SK-N-SH treated with all-trans-retinoic acid at 6 μM for 48 hours (cell line): ENCODE measurements at regions not wholly inside any gene's neighbourhood (a gene's known extent, or its start where the extent isn't known, plus 50 kb on each side); places are given as distances from the start of the nearest gene placed in this dataset.

Source experiments
- ARNTL ChIP-seq: fragments of 450-650 bp; formaldehyde crosslinking; IDR thresholded peaks from 2 replicates; pipeline ENCODE4 v1.5.0; 2020; ENCODE audit warnings: low read depth, mild to moderate bottlenecking, moderate library complexity, borderline replicate concordance
- PPARA ChIP-seq: fragments of 250-450 bp; sonication (Bioruptor Pico); IDR thresholded peaks from 2 replicates; pipeline ENCODE4 v1.5.0; 2020; ENCODE audit warnings: mild to moderate bottlenecking, borderline replicate concordance
- RARB ChIP-seq: fragments of 250-450 bp; sonication (Bioruptor Pico); IDR thresholded peaks from 2 replicates; pipeline ENCODE4 v1.8.0; 2021; ENCODE audit warnings: mild to moderate bottlenecking, moderate library complexity
- SNAI2 ChIP-seq: fragments of 250-450 bp; sonication (Bioruptor Pico); IDR thresholded peaks from 2 replicates; pipeline ENCODE4 v1.5.0; 2020; ENCODE audit warnings: mild to moderate bottlenecking, moderate library complexity
- ZFP30 ChIP-seq: fragments of 450-650 bp; formaldehyde crosslinking; IDR thresholded peaks from 2 replicates; pipeline ENCODE4 v1.5.0; 2022; ENCODE audit warnings: mild to moderate bottlenecking, moderate library complexity
- ZNF8 ChIP-seq: fragments of 450-650 bp; formaldehyde crosslinking; IDR thresholded peaks from 2 replicates; pipeline ENCODE4 v1.5.0; 2020; ENCODE audit warnings: mild to moderate bottlenecking, moderate library complexity
- TF ChIP-seq, protein P1 (sequence below): fragments of 250-450 bp; sonication (Bioruptor Pico); IDR thresholded peaks from 2 replicates; pipeline ENCODE4 v1.8.0; 2021; ENCODE audit warnings: low read depth, mild to moderate bottlenecking, moderate library complexity, borderline replicate concordance
- TF ChIP-seq, protein P2 (sequence below): fragments of 250-450 bp; sonication (Bioruptor Pico); IDR thresholded peaks from 2 replicates; pipeline ENCODE4 v1.5.1; 2021; ENCODE audit warnings: mild to moderate bottlenecking, moderate library complexity

DNA sequence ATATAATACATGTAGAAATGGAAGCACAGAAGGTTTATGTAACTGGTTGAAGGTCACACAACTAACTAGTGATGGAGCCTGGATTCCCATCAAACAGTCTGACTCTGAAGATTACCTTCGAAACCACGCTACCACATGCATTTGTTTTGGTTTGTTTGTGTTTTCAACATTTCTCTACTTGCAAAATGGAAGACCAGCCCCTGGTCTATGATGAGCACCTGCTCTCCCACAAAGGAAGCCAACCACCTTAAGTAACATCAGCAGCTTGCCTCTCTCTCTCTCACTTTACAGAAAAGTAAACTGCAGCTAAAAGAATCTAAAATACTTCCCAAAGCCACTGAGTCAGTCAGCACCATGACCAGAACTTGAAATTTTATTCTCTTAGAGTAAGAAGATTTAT is 186.9 kb upstream of the TMPO start:
- no peak for TF ChIP-seq ZNF8
- no peak for TF ChIP-seq ARNTL
- TF ChIP-seq RARB (CRISPR knock-in tag): no peak
- no peak for TF ChIP-seq ZFP30
- TF ChIP-seq PPARA (CRISPR knock-in tag): no peak
- TF ChIP-seq, protein P1, sequence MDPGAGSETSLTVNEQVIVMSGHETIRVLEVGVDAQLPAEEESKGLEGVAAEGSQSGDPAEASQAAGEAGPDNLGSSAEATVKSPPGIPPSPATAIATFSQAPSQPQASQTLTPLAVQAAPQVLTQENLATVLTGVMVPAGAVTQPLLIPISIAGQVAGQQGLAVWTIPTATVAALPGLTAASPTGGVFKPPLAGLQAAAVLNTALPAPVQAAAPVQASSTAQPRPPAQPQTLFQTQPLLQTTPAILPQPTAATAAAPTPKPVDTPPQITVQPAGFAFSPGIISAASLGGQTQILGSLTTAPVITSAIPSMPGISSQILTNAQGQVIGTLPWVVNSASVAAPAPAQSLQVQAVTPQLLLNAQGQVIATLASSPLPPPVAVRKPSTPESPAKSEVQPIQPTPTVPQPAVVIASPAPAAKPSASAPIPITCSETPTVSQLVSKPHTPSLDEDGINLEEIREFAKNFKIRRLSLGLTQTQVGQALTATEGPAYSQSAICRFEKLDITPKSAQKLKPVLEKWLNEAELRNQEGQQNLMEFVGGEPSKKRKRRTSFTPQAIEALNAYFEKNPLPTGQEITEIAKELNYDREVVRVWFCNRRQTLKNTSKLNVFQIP: no peak
- no peak for TF ChIP-seq SNAI2 (CRISPR knock-in tag)
- TF ChIP-seq, protein P2, sequence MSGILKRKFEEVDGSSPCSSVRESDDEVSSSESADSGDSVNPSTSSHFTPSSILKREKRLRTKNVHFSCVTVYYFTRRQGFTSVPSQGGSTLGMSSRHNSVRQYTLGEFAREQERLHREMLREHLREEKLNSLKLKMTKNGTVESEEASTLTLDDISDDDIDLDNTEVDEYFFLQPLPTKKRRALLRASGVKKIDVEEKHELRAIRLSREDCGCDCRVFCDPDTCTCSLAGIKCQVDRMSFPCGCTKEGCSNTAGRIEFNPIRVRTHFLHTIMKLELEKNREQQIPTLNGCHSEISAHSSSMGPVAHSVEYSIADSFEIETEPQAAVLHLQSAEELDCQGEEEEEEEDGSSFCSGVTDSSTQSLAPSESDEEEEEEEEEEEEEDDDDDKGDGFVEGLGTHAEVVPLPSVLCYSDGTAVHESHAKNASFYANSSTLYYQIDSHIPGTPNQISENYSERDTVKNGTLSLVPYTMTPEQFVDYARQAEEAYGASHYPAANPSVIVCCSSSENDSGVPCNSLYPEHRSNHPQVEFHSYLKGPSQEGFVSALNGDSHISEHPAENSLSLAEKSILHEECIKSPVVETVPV (CRISPR knock-in tag): no peak
